Stimulated activated naive CD8-positive, alpha-beta T cell treated with anti-CD3 and anti-CD28 coated beads, Interleukin-15, amount 100 ng/mL, for 72 hours (primary cell): ENCODE measurements at regions not wholly inside any gene's neighbourhood (a gene's known extent, or its start where the extent isn't known, plus 50 kb on each side); places are given as distances from the start of the nearest gene placed in this dataset.

Experiments
- ATAC-seq: fragments of 150-1000 bp; cut with Tn5 transposase; 2 replicates; pipeline ENCODE4 v1.10.0; 2021; ENCODE audit warnings: mild to moderate bottlenecking, moderate library complexity
- DNase-seq, 2 donors: peaks; one replicate each; pipeline ENCODE4 v3.0.0; 2021 to 2022
- H3K27ac Mint-ChIP-seq, 2 donors: one replicate each; pipeline ENCODE4 v1.8.0; 2022; ENCODE audit warnings: mild to moderate bottlenecking in 2 of 2, mixed read lengths in 2 of 2, moderate library complexity in 2 of 2
- H3K27me3 Mint-ChIP-seq: one replicate; pipeline ENCODE4 v1.8.0; 2022; ENCODE audit warnings: mixed read lengths
- H3K4me1 Mint-ChIP-seq: one replicate; pipeline ENCODE4 v1.8.0; 2022; ENCODE audit warnings: mild to moderate bottlenecking, mixed read lengths
- H3K4me3 Mint-ChIP-seq, 2 donors: one replicate each; pipeline ENCODE4 v1.8.0; 2022; ENCODE audit warnings: mild to moderate bottlenecking in 2 of 2, mixed read lengths in 2 of 2, moderate library complexity in 1 of 2
- H3K9me3 Mint-ChIP-seq, 2 donors: one replicate each; pipeline ENCODE4 v1.8.0; 2022; ENCODE audit warnings: mixed read lengths in 2 of 2

GRCh38 chr15:94080416-94080815, 150.9 kb upstream of the MCTP2 start:
- DNase-seq: no peak
- H3K9me3 Mint-ChIP-seq: no peaks in the 10 kb centered on the region
- no peak overlapping the region for H3K27ac Mint-ChIP-seq
- no peak overlapping the region for H3K4me3 Mint-ChIP-seq
- no peaks in the 10 kb centered on the region for H3K4me1 Mint-ChIP-seq
- no peak for ATAC-seq
- peaks cover 9% of the 10 kb centered on the region for H3K27me3 Mint-ChIP-seq

GRCh38 chr15:94079968-94080367, 151.4 kb upstream of the MCTP2 start:
- DNase-seq (no peak), ATAC-seq (no peak)
- Mint-ChIP-seq H3K9me3 (no peaks in the 10 kb centered on the region), H3K27ac (no peak overlapping the region), H3K4me1 (no peaks in the 10 kb centered on the region), H3K4me3 (no peak overlapping the region), H3K27me3 (peaks cover 9% of the 10 kb centered on the region)

GRCh38 chr15:94079459-94079858, 151.9 kb upstream of the MCTP2 start:
- Mint-ChIP-seq H3K27me3 (peaks cover 9% of the 10 kb centered on the region), H3K4me1 (no peaks in the 10 kb centered on the region), H3K4me3 (no peak overlapping the region), H3K9me3 (no peaks in the 10 kb centered on the region), H3K27ac (no peak overlapping the region)
- DNase-seq: no peak
- ATAC-seq: no peak

GRCh38 chr15:94077938-94078337, 153.4 kb upstream of the MCTP2 start:
- Mint-ChIP-seq H3K4me1 (no peaks in the 10 kb centered on the region), H3K9me3 (no peaks in the 10 kb centered on the region), H3K27ac (no peak overlapping the region), H3K27me3 (no peaks in the 10 kb centered on the region), H3K4me3 (no peak overlapping the region)
- ATAC-seq (no peak), DNase-seq (no peak)

GRCh38 chr15:94075349-94075748, 156.0 kb upstream of the MCTP2 start:
- Mint-ChIP-seq H3K27ac (peak overlapping the region in 1 of 2 donors; percentile 34), H3K27me3 (peaks cover 5% of the 10 kb centered on the region), H3K9me3 (no peaks in the 10 kb centered on the region), H3K4me3 (no peak overlapping the region), H3K4me1 (no peaks in the 10 kb centered on the region)
- ATAC-seq: no peak
- DNase-seq: no peak

GRCh38 chr15:94070356-94071295, 160.7 kb upstream of the MCTP2 start:
- Mint-ChIP-seq H3K9me3 (no peaks in the 10 kb centered on the region), H3K27me3 (peaks cover 9% of the 10 kb centered on the region), H3K4me1 (no peaks in the 10 kb centered on the region), H3K27ac (peak overlapping the region in 1 of 2 donors; percentile 43), H3K4me3 (no peak overlapping the region)
- ATAC-seq (no peak), DNase-seq (no peak)

- DNase-seq (no peak), ATAC-seq (no peak)
- Mint-ChIP-seq H3K27ac (no peak overlapping the region), H3K4me1 (no peaks in the 10 kb centered on the region), H3K9me3 (no peaks in the 10 kb centered on the region), H3K4me3 (no peak overlapping the region), H3K27me3 (peaks cover 15% of the 10 kb centered on the region)
These were observed 161.5 kb upstream of the MCTP2 start for GRCh38 chr15:94069844-94070243.

GRCh38 chr15:94066811-94067210, 164.6 kb upstream of the MCTP2 start:
- no peaks in the 10 kb centered on the region for H3K4me1 Mint-ChIP-seq
- no peaks in the 10 kb centered on the region for H3K9me3 Mint-ChIP-seq
- ATAC-seq: no peak

GRCh38 chr15:94066046-94066445, 165.3 kb upstream of the MCTP2 start:
- DNase-seq: no peak
- ATAC-seq: no peak
- Mint-ChIP-seq H3K4me3 (no peak overlapping the region), H3K4me1 (no peaks in the 10 kb centered on the region), H3K27ac (peak overlapping the region in 1 of 2 donors; percentile 5), H3K27me3 (peaks cover 25% of the 10 kb centered on the region), H3K9me3 (no peaks in the 10 kb centered on the region)

More at GRCh38 chr15:94066811-94067210, 164.6 kb upstream of the MCTP2 start:
- DNase-seq: no peak
- Mint-ChIP-seq H3K4me3 (no peak overlapping the region), H3K27ac (no peak overlapping the region), H3K27me3 (peaks cover 21% of the 10 kb centered on the region)

GRCh38 chr15:94064676-94065313, 166.6 kb upstream of the MCTP2 start:
- no peaks in the 10 kb centered on the region for H3K9me3 Mint-ChIP-seq
- peaks cover 17% of the 10 kb centered on the region for H3K27me3 Mint-ChIP-seq
- no peak overlapping the region for H3K27ac Mint-ChIP-seq
- DNase-seq (no peak), ATAC-seq (no peak)
- H3K4me3 Mint-ChIP-seq: no peak overlapping the region
- no peaks in the 10 kb centered on the region for H3K4me1 Mint-ChIP-seq

- ATAC-seq: no peak
These were observed 170.3 kb upstream of the MCTP2 start for GRCh38 chr15:94061041-94061440.

GRCh38 chr15:94059013-94059587, 172.3 kb upstream of the MCTP2 start:
- Mint-ChIP-seq H3K9me3 (no peaks in the 10 kb centered on the region), H3K4me1 (no peaks in the 10 kb centered on the region), H3K27me3 (peaks cover 38% of the 10 kb centered on the region), H3K27ac (no peak overlapping the region), H3K4me3 (no peak overlapping the region)
- DNase-seq (no peak), ATAC-seq (no peak)

More at GRCh38 chr15:94061041-94061440, 170.3 kb upstream of the MCTP2 start:
- H3K4me1 Mint-ChIP-seq: no peaks in the 10 kb centered on the region
- H3K4me3 Mint-ChIP-seq: no peak overlapping the region
- no peaks in the 10 kb centered on the region for H3K9me3 Mint-ChIP-seq
- no peak overlapping the region for H3K27ac Mint-ChIP-seq
- H3K27me3 Mint-ChIP-seq: peaks cover 45% of the 10 kb centered on the region
- no peak for DNase-seq

GRCh38 chr15:94057305-94057704, 174.1 kb upstream of the MCTP2 start:
- Mint-ChIP-seq H3K27ac (no peak overlapping the region), H3K27me3 (peaks cover 37% of the 10 kb centered on the region), H3K9me3 (no peaks in the 10 kb centered on the region), H3K4me3 (no peak overlapping the region), H3K4me1 (no peaks in the 10 kb centered on the region)
- DNase-seq: no peak
- ATAC-seq: no peak

- H3K9me3 Mint-ChIP-seq: no peaks in the 10 kb centered on the region
- no peak for ATAC-seq
- no peak overlapping the region for H3K27ac Mint-ChIP-seq
- no peak for DNase-seq
- peaks cover 28% of the 10 kb centered on the region for H3K27me3 Mint-ChIP-seq
- H3K4me3 Mint-ChIP-seq: no peak overlapping the region
- no peaks in the 10 kb centered on the region for H3K4me1 Mint-ChIP-seq
These were observed 175.0 kb upstream of the MCTP2 start for GRCh38 chr15:94056314-94056713.

- DNase-seq (no peak), ATAC-seq (no peak)
- no peaks in the 10 kb centered on the region for H3K4me1 Mint-ChIP-seq
- H3K4me3 Mint-ChIP-seq: no peak overlapping the region
- H3K27me3 Mint-ChIP-seq: peaks cover 16% of the 10 kb centered on the region
- no peak overlapping the region for H3K27ac Mint-ChIP-seq
- H3K9me3 Mint-ChIP-seq: no peaks in the 10 kb centered on the region
These were observed 177.7 kb upstream of the MCTP2 start for GRCh38 chr15:94053626-94054025.

- Mint-ChIP-seq H3K27ac (no peak overlapping the region), H3K4me3 (no peak overlapping the region), H3K27me3 (peaks cover 12% of the 10 kb centered on the region), H3K4me1 (no peaks in the 10 kb centered on the region), H3K9me3 (no peaks in the 10 kb centered on the region)
- DNase-seq: no peak
- ATAC-seq: no peak
These were observed 178.7 kb upstream of the MCTP2 start for GRCh38 chr15:94052711-94053110.
